ENCODE measurements at regions not wholly inside any gene's neighbourhood (a gene's known extent, or its start where the extent isn't known, plus 50 kb on each side); places are given as distances from the start of the nearest gene placed in this dataset.
"Not testable (repeated sequence)": the region's sequence is repeated elsewhere in the genome, so short reads cannot be mapped to it uniquely, and the experiment has no call there.

- no peak overlapping the region for H3K4me3 ChIP-seq (ENCODE audit: low read depth, low read length)
- no peak for TF ChIP-seq CTCF (IDR thresholded peaks at IDR 0.05; ENCODE audit: low read depth, low read length)
These were observed 199.2 kb upstream of the DTNA start for GRCh38 chr18:34510926-34511325.

GRCh38 chr18:34511435-34511834 lies 198.7 kb upstream of the DTNA start:
- no peak overlapping the region for H3K4me3 ChIP-seq (ENCODE audit: low read depth, low read length)

GRCh38 chr18:34511879-34512278 lies 198.2 kb upstream of the DTNA start:
- no peak for TF ChIP-seq CTCF (IDR thresholded peaks at IDR 0.05; ENCODE audit: low read depth, low read length)
- H3K4me3 ChIP-seq (ENCODE audit: low read depth, low read length): no peak overlapping the region

More at GRCh38 chr18:34511435-34511834, 198.7 kb upstream of the DTNA start:
- no peak for TF ChIP-seq CTCF (IDR thresholded peaks at IDR 0.05; ENCODE audit: low read depth, low read length)

- H3K4me3 ChIP-seq (ENCODE audit: low read depth, low read length): no peak overlapping the region
- no peak for TF ChIP-seq CTCF (IDR thresholded peaks at IDR 0.05; ENCODE audit: low read depth, low read length)
These were observed 195.9 kb upstream of the DTNA start for GRCh38 chr18:34514238-34514637.

GRCh38 chr18:34514957-34515356 lies 195.1 kb upstream of the DTNA start:
- TF ChIP-seq CTCF (IDR thresholded peaks at IDR 0.05; ENCODE audit: low read depth, low read length): no peak
- no peak overlapping the region for H3K4me3 ChIP-seq (ENCODE audit: low read depth, low read length)

GRCh38 chr18:34516355-34516754 lies 193.7 kb upstream of the DTNA start:
- H3K4me3 ChIP-seq (ENCODE audit: low read depth, low read length): not testable (repeated sequence)

GRCh38 chr18:34516996-34517395 lies 193.1 kb upstream of the DTNA start:
- not testable (repeated sequence) for H3K4me3 ChIP-seq (ENCODE audit: low read depth, low read length)

GRCh38 chr18:34521040-34521439 lies 189.1 kb upstream of the DTNA start:
- no peak for TF ChIP-seq CTCF (IDR thresholded peaks at IDR 0.05; ENCODE audit: low read depth, low read length)
- H3K4me3 ChIP-seq (ENCODE audit: low read depth, low read length): no peak overlapping the region
